ENCODE measurements at regions not wholly inside any gene's neighbourhood (a gene's known extent, or its start where the extent isn't known, plus 50 kb on each side); places are given as distances from the start of the nearest gene placed in this dataset.

DNA sequence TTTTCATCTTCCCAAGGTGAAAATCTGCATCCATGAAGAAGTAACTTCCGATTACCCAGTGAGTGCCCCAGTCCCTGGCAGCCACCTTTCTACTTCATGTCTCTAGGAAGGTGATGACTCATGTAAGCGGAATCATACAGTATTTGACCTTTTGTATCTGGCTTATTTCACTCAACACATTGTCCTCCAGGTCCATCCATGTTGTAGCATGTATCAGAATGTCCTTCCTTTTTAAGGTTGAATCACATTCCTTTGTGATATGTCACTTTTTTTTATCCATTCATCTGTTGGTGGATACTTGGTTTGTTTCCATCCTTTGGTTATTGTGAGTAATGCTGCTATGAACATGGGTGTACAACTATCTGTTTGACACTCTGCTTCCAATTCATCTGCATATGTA, 176.3 kb upstream of the CDYL start:
- Mint-ChIP-seq H3K4me3 (ENCODE audit: unreplicated experiment) (no peak overlapping the region), H3K27ac (ENCODE audit: unreplicated experiment) (no peak overlapping the region), H3K36me3 (ENCODE audit: low read depth, unreplicated experiment) (no peaks in the 10 kb centered on the region), H3K4me1 (ENCODE audit: unreplicated experiment) (no peaks in the 10 kb centered on the region), H3K9me3 (ENCODE audit: unreplicated experiment) (no peaks in the 10 kb centered on the region), H3K27me3 (ENCODE audit: unreplicated experiment) (peaks cover 4% of the 10 kb centered on the region)
- TF ChIP-seq, protein P1, sequence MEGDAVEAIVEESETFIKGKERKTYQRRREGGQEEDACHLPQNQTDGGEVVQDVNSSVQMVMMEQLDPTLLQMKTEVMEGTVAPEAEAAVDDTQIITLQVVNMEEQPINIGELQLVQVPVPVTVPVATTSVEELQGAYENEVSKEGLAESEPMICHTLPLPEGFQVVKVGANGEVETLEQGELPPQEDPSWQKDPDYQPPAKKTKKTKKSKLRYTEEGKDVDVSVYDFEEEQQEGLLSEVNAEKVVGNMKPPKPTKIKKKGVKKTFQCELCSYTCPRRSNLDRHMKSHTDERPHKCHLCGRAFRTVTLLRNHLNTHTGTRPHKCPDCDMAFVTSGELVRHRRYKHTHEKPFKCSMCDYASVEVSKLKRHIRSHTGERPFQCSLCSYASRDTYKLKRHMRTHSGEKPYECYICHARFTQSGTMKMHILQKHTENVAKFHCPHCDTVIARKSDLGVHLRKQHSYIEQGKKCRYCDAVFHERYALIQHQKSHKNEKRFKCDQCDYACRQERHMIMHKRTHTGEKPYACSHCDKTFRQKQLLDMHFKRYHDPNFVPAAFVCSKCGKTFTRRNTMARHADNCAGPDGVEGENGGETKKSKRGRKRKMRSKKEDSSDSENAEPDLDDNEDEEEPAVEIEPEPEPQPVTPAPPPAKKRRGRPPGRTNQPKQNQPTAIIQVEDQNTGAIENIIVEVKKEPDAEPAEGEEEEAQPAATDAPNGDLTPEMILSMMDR (IDR thresholded peaks at IDR 0.05; ENCODE audit: unreplicated experiment): no peak
- no peak for DNase-seq (ENCODE audit: low spot score)

DNA sequence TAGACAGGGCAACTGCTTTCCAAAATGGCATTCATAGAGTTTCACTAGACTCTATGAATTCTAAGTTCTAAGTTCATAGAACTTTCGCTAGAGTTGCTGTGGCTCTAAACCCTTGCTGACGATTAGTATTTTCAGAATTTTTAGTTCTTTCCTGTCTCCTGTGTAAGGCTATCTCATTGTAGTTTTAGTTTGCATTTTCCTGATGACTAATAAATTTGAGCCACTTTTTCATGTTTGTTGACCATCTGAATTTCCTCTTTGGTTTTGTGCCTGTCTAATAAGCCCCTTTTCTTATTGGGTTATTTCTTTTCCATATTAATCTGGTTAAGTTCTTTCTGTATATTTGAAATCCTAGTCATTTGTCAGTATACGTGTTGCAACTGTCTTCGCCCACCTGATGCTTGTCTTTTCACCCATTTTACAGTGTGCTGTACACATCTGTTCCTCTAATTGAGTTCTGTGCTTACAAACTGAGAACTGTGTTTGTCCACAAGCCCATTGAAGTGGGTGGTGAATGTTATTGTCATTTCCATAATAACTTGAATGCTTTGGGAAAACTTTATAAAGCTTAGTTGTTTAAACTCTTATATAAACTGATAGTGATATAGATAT, 177.7 kb upstream of the CDYL start:
- Mint-ChIP-seq H3K27me3 (ENCODE audit: unreplicated experiment) (peaks cover 1% of the 10 kb centered on the region), H3K9me3 (ENCODE audit: unreplicated experiment) (no peaks in the 10 kb centered on the region), H3K4me1 (ENCODE audit: unreplicated experiment) (no peaks in the 10 kb centered on the region), H3K27ac (ENCODE audit: unreplicated experiment) (no peak overlapping the region), H3K36me3 (ENCODE audit: low read depth, unreplicated experiment) (no peaks in the 10 kb centered on the region), H3K4me3 (ENCODE audit: unreplicated experiment) (no peak overlapping the region)
- DNase-seq (ENCODE audit: low spot score): no peak
- TF ChIP-seq, protein P1 (IDR thresholded peaks at IDR 0.05; ENCODE audit: unreplicated experiment): no peak

DNA sequence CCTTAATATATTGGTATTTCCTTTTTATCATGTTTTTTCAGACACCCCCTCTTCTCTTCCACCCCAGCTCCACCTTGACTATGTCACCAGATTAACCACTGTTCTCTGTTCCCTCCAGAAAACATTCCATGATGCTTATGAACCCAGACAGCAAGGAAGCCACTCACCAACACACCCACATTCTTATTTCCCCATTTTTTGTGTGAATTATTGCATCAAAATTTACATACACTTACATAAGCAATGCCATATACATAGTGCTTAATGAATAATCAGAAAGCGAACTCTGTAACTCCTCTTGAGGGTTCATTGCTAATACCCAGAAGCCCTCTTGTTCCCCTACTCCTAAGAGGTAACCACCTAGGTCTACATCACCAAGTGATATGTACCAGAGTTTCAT, 182.3 kb upstream of the CDYL start:
- H3K9me3 Mint-ChIP-seq (ENCODE audit: unreplicated experiment): no peaks in the 10 kb centered on the region

DNA sequence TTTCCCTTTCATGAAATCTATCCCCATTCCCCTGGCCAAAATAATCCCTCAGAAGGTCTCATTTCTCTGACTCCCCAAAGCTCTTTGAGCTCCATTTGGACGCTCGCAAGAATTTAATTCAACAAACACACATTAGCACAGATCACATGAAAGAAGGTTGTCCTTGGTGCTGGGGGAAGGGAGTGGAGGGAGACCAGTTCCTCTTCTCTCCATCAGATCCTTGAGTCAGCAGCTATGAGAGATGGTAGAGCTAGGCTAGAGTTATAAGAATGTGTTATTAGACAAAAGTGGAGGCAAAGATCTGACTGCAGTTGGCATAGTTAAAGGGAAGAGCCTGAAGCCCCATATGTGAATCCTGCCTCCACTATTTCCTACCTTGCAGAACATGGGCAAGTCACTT, 184.2 kb upstream of the CDYL start:
- peaks cover 4% of the 10 kb centered on the region for H3K27me3 Mint-ChIP-seq (ENCODE audit: unreplicated experiment)
- no peaks in the 10 kb centered on the region for H3K36me3 Mint-ChIP-seq (ENCODE audit: low read depth, unreplicated experiment)
- H3K4me3 Mint-ChIP-seq (ENCODE audit: unreplicated experiment): no peak overlapping the region
- DNase-seq (ENCODE audit: low spot score): no peak
- TF ChIP-seq, protein P1 (IDR thresholded peaks at IDR 0.05; ENCODE audit: unreplicated experiment): no peak
- no peak overlapping the region for H3K27ac Mint-ChIP-seq (ENCODE audit: unreplicated experiment)
- H3K4me1 Mint-ChIP-seq (ENCODE audit: unreplicated experiment): no peaks in the 10 kb centered on the region
- H3K9me3 Mint-ChIP-seq (ENCODE audit: unreplicated experiment): no peaks in the 10 kb centered on the region

More for the DNA sequence above, 182.3 kb upstream of the CDYL start:
- peaks cover 3% of the 10 kb centered on the region for H3K27me3 Mint-ChIP-seq (ENCODE audit: unreplicated experiment)
- H3K4me1 Mint-ChIP-seq (ENCODE audit: unreplicated experiment): no peaks in the 10 kb centered on the region
- H3K27ac Mint-ChIP-seq (ENCODE audit: unreplicated experiment): no peak overlapping the region
- no peak overlapping the region for H3K4me3 Mint-ChIP-seq (ENCODE audit: unreplicated experiment)
- no peaks in the 10 kb centered on the region for H3K36me3 Mint-ChIP-seq (ENCODE audit: low read depth, unreplicated experiment)
- DNase-seq (ENCODE audit: low spot score): no peak
- TF ChIP-seq, protein P1 (IDR thresholded peaks at IDR 0.05; ENCODE audit: unreplicated experiment): no peak

DNA sequence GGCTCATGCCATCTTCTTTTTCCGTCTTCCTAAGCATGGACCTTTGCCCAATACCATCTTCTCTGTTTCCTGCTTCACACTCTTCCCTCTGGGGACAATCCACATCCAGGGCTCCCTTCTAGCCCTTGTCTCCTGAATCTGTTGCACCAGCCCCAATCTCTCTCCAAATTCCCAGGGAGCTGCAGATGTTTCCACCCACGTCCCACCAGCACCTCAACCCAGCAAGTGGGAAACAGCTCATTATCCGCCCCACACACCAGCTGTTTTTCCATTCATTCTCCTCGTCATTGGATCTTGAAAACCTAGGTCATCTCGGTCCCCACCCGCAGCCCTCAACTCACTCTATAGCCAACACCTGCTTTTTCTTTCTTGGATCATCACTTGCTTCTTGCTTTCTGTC, 185.0 kb upstream of the CDYL start:
- no peak for DNase-seq (ENCODE audit: low spot score)
- no peaks in the 10 kb centered on the region for H3K4me1 Mint-ChIP-seq (ENCODE audit: unreplicated experiment)
- no peaks in the 10 kb centered on the region for H3K36me3 Mint-ChIP-seq (ENCODE audit: low read depth, unreplicated experiment)
- H3K27ac Mint-ChIP-seq (ENCODE audit: unreplicated experiment): no peak overlapping the region
- H3K4me3 Mint-ChIP-seq (ENCODE audit: unreplicated experiment): no peak overlapping the region
- no peaks in the 10 kb centered on the region for H3K9me3 Mint-ChIP-seq (ENCODE audit: unreplicated experiment)
- TF ChIP-seq, protein P1 (IDR thresholded peaks at IDR 0.05; ENCODE audit: unreplicated experiment): no peak
- H3K27me3 Mint-ChIP-seq (ENCODE audit: unreplicated experiment): peaks cover 3% of the 10 kb centered on the region

Measured in endothelial cell (in vitro differentiated cells).